GM12878 (cell line): ENCODE measurements at regions not wholly inside any gene's neighbourhood (a gene's known extent, or its start where the extent isn't known, plus 50 kb on each side); places are given as distances from the start of the nearest gene placed in this dataset.

Experiments used
- ATAC-seq: fragments of 200-7000 bp; cut with Tn5 transposase; 3 replicates; pipeline ENCODE4 v1.9.1; 2020; ENCODE audit warnings: mild to moderate bottlenecking, moderate library complexity
- BruUV-seq: library from RNA; stranded (reverse); fragments of 400-500 nt; replicated peaks from 2 replicates; lab custom pipeline; 2021; lab: Mats Ljungman, UMichigan
- CTCF ChIA-PET: fragments of 300-600 bp; sonication (Branson Sonifier 250); formaldehyde crosslinking; extraction: SDS; loops from one replicate; lab custom pipeline; 2021; ENCODE audit warnings: inconsistent platforms; lab: Yijun Ruan, JAX
- POLR2A ChIA-PET: fragments of 350-600 bp; formaldehyde crosslinking; extraction: SDS; loops from one replicate; lab custom pipeline; 2021; ENCODE audit warnings: inconsistent platforms; lab: Charles Lee
- RAD21 ChIA-PET: fragments of 300-600 bp; sonication (Branson Sonifier 250); formaldehyde crosslinking; loops from one replicate; lab custom pipeline; 2023; ENCODE audit warnings: antibody characterized with exemption; ENCODE audit not compliant: unreplicated experiment; lab: Charles Lee
- SMC1A ChIA-PET: fragments of 300-600 bp; sonication (Branson Sonifier 250); formaldehyde crosslinking; loops from one replicate; lab custom pipeline; 2023; ENCODE audit not compliant: unreplicated experiment, uncharacterized antibody; lab: Charles Lee
- DNase-seq: peaks from one replicate; pipeline ENCODE4 v3.0.0-alpha.2; 2011; ENCODE audit warnings: low read depth, low spot score
- FAIRE-seq: peaks from 3 replicates; lab custom pipeline; 2011; peaks lifted over from hg19 to GRCh38; lab: Jason Lieb, UNC
- H2AFZ ChIP-seq: 2 replicates; pipeline ENCODE4 v1.6.0; 2011; ENCODE audit warnings: low read depth, low read length, control low read depth; ENCODE audit not compliant: control insufficient read depth
- H3K27ac ChIP-seq: 2 replicates; pipeline ENCODE4 v1.5.1; 2011; ENCODE audit warnings: control low read depth; ENCODE audit not compliant: control insufficient read depth, insufficient read depth
- H3K27me3 ChIP-seq, 2 experiments: replicated peaks in 1 of 2; 2 replicates each; pipeline versions ENCODE4 v1.6.0 to v1.6.1; 2011; ENCODE audit warnings: low read length in 1 of 2; ENCODE audit not compliant: control insufficient read depth in 2 of 2, insufficient read depth in 2 of 2
- H3K36me3 ChIP-seq, 2 experiments: 2 replicates each; pipeline ENCODE4 v1.5.1; 2011; ENCODE audit warnings: low read length in 1 of 2; ENCODE audit not compliant: control insufficient read depth in 2 of 2, insufficient read depth in 2 of 2
- H3K4me1 ChIP-seq: 2 replicates; pipeline ENCODE4 v1.6.1; 2011; ENCODE audit warnings: mild to moderate bottlenecking, low read length, moderate library complexity, mixed read lengths; ENCODE audit not compliant: control insufficient read depth, insufficient read depth
- H3K4me2 ChIP-seq: 2 replicates; pipeline ENCODE4 v1.6.0; 2011; ENCODE audit warnings: control low read depth; ENCODE audit not compliant: control insufficient read depth, insufficient read depth
- H3K4me3 ChIP-seq: fragments of 200-600 bp; sonication (generic); 2 replicates; pipeline ENCODE4 v1.5.1; 2016
- H3K79me2 ChIP-seq: 2 replicates; pipeline ENCODE4 v1.6.0; 2011; ENCODE audit warnings: low read length; ENCODE audit not compliant: control insufficient read depth, insufficient read depth
- H3K9ac ChIP-seq: 2 replicates; pipeline ENCODE4 v1.8.0; 2011; ENCODE audit warnings: low read length, control low read depth, mixed read lengths; ENCODE audit not compliant: control insufficient read depth, insufficient read depth
- H3K9me3 ChIP-seq: replicated peaks from 3 replicates; pipeline ENCODE4 v1.5.1; 2011; ENCODE audit warnings: mild to moderate bottlenecking, low read length; ENCODE audit not compliant: control insufficient read depth, insufficient read depth
- H4K20me1 ChIP-seq: 2 replicates; pipeline ENCODE4 v1.6.0; 2011; ENCODE audit not compliant: control insufficient read depth, insufficient read depth
- BCL11A ChIP-seq: IDR thresholded peaks from 2 replicates; pipeline ENCODE4 v1.6.1; 2011; ENCODE audit warnings: low read depth, low read length
- BCLAF1 ChIP-seq: fragments of 450-650 bp; IDR thresholded peaks from 2 replicates; pipeline ENCODE4 v1.6.1; 2017; ENCODE audit warnings: antibody characterized with exemption, mild to moderate bottlenecking, moderate library complexity
- CBX3 ChIP-seq: fragments of 200-600 bp; sonication (generic); IDR thresholded peaks from 2 replicates; pipeline ENCODE4 v1.6.1; 2016; ENCODE audit warnings: low read depth, borderline replicate concordance
- CHD1 ChIP-seq: IDR thresholded peaks from 2 replicates; pipeline ENCODE4 v1.6.1; 2012; ENCODE audit warnings: low read depth, low read length, improper control_type of control experiment
- EZH2 ChIP-seq: IDR thresholded peaks from 2 replicates; pipeline ENCODE4 v1.6.1; 2012; ENCODE audit warnings: low read depth, mild to moderate bottlenecking, control low read depth, inconsistent platforms, low read length, borderline replicate concordance; ENCODE audit not compliant: control insufficient read depth
- FOS ChIP-seq: IDR thresholded peaks from 3 replicates; pipeline ENCODE4 v1.6.1; 2011; ENCODE audit warnings: borderline replicate concordance; ENCODE audit not compliant: insufficient read length; ENCODE audit errors: extremely low read depth
- HDAC6 ChIP-seq: fragments of 200-600 bp; sonication (generic); IDR thresholded peaks from one replicate; pipeline ENCODE4 v1.8.0; 2017; ENCODE audit warnings: antibody characterized with exemption; ENCODE audit not compliant: unreplicated experiment
- PAX8 ChIP-seq: fragments of 450-650 bp; IDR thresholded peaks from 2 replicates; pipeline ENCODE4 v1.6.1; 2017; ENCODE audit warnings: mild to moderate bottlenecking, moderate library complexity
- POLR2AphosphoS2 ChIP-seq: IDR thresholded peaks from 2 replicates; pipeline ENCODE4 v1.6.1; 2011; ENCODE audit warnings: low read depth, mild to moderate bottlenecking, low read length, improper control_type of control experiment, moderate library complexity
- SREBF1 ChIP-seq: IDR thresholded peaks from 2 replicates; pipeline ENCODE4 v1.6.1; 2012; ENCODE audit warnings: mild to moderate bottlenecking, low read length
- USF2 ChIP-seq: IDR thresholded peaks from 2 replicates; pipeline ENCODE4 v1.6.1; 2011; ENCODE audit warnings: low read depth, low read length, improper control_type of control experiment, borderline replicate concordance
- ZBTB4 ChIP-seq: fragments of 450-650 bp; formaldehyde crosslinking; IDR thresholded peaks from 2 replicates; pipeline ENCODE4 v1.4.0; 2022; ENCODE audit warnings: mild to moderate bottlenecking, moderate library complexity
- WGBS: methylation state at CpG from one replicate; pipeline ENCODE4 v1.1.6; 2016; ENCODE audit warnings: low lambda C conversion rate; ENCODE audit not compliant: insufficient replicate concordance, insufficient coverage; ENCODE audit errors: missing lambda C conversion rate; 5-methylcytosine and 5-hydroxymethylcytosine counted together
- in situ Hi-C: fragments of 300-500 bp; cut with MboI; formaldehyde crosslinking; loops from 9 replicates; pipeline ENCODE4 v1.14.3; 2018; ENCODE audit warnings: mixed read lengths
- intact Hi-C: fragments of 100-400 bp; cut with micrococcal nuclease; formaldehyde crosslinking; loops from one replicate; pipeline ENCODE4 v1.14.2; 2022; ENCODE audit not compliant: unreplicated experiment

- no peaks in the 10 kb centered on the region for H3K9me3 ChIP-seq
- SMC1A ChIA-PET = no interaction called here
- H3K27me3 ChIP-seq = no peaks in the 10 kb centered on the region
- no peak overlapping the region for H3K4me3 ChIP-seq
- ATAC-seq (no peak), DNase-seq (no peak), FAIRE-seq (no peak)
- H3K36me3 ChIP-seq = no peaks in the 10 kb centered on the region
- no peaks in the 10 kb centered on the region for H4K20me1 ChIP-seq
- no peak overlapping the region for H3K9ac ChIP-seq
- intact Hi-C loops (no loop called here), in situ Hi-C loops (no loop called here)
- CTCF ChIA-PET = interaction anchor here (0.6 to 1.5 kb wide), 2 partner anchors 13 to 27 kb away, joined by 3 to 4 read pairs; no protein-coding TSS in a partner anchor
- H2AFZ ChIP-seq = no peak overlapping the region
- WGBS = 33% methylated on average over 7 of the region's 7 CpGs
- H3K79me2 ChIP-seq = no peaks in the 10 kb centered on the region
- no peak overlapping the region for H3K27ac ChIP-seq
- no peak for TF ChIP-seq BCL11A
- no peak for TF ChIP-seq SREBF1
- TF ChIP-seq CBX3 = no peak
- no peak for TF ChIP-seq USF2
- no peak for TF ChIP-seq FOS
- no peak for TF ChIP-seq PAX8
- no peak overlapping the region for H3K4me2 ChIP-seq
- RAD21 ChIA-PET = no interaction called here
- H3K4me1 ChIP-seq = no peaks in the 10 kb centered on the region
- no TSS peak for BruUV-seq
- POLR2A ChIA-PET = no interaction called here
Observed at GRCh38 chr16:5478036-5478435, 380.4 kb upstream of the EEF2KMT start.

- no peak for ATAC-seq
- SMC1A ChIA-PET = no interaction called here
- no peak for TF ChIP-seq ZBTB4 (CRISPR knock-in tag)
- no peak for TF ChIP-seq CHD1
- no peak for TF ChIP-seq BCLAF1
- no peak for TF ChIP-seq HDAC6
- TF ChIP-seq POLR2AphosphoS2 = no peak
- no peak for TF ChIP-seq EZH2
Observed at GRCh38 chr16:5477251-5477650, 379.7 kb upstream of the EEF2KMT start.

More at GRCh38 chr16:5477251-5477650, 379.7 kb upstream of the EEF2KMT start:
- intact Hi-C loops (no loop called here), in situ Hi-C loops (no loop called here)
- ChIA-PET RAD21 (no interaction called here), POLR2A (no interaction called here), CTCF (interaction anchor here (1.5 kb wide), 1 partner anchor 14 kb away, joined by 4 read pairs; no protein-coding TSS in a partner anchor)
- FAIRE-seq (no peak), DNase-seq (no peak)
- no peak overlapping the region for H2AFZ ChIP-seq
- H3K4me2 ChIP-seq = no peak overlapping the region
- H3K4me3 ChIP-seq = no peak overlapping the region
- H3K9ac ChIP-seq = no peak overlapping the region
- no peaks in the 10 kb centered on the region for H3K9me3 ChIP-seq
- no peaks in the 10 kb centered on the region for H4K20me1 ChIP-seq
- no peaks in the 10 kb centered on the region for H3K79me2 ChIP-seq
- WGBS = 32% methylated on average over 6 of the region's 6 CpGs
- H3K27me3 ChIP-seq = no peaks in the 10 kb centered on the region
- H3K36me3 ChIP-seq = no peaks in the 10 kb centered on the region
- BruUV-seq = no TSS peak
- H3K27ac ChIP-seq = no peak overlapping the region
- no peaks in the 10 kb centered on the region for H3K4me1 ChIP-seq
